ENCODE measurements at regions not wholly inside any gene's neighbourhood (a gene's known extent, or its start where the extent isn't known, plus 50 kb on each side); places are given as distances from the start of the nearest gene placed in this dataset.
"Not testable (repeated sequence)": the region's sequence is repeated elsewhere in the genome, so short reads cannot be mapped to it uniquely, and the experiment has no call there.

DNA sequence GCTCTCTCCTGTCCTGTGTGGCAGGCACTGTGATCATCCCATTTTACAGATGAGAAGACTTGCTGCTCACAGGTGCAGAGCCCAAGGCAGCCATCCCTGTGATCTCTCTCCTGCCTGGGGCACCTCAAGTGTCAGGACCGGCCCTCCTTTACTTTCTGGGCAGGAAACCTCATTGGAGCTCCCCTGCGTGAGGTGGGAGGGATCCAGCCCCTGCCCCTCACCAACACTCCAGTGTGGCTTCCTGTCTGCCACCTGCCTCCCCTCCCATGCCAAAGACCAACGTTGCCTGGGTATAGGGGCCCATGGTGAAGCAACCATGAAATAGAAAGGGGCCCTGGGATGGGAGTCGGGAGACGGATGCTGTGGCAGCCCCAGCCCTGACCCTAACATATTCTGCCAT, 91.2 kb upstream of the MYL10 start:
- H3K4me3 ChIP-seq (ENCODE audit: low read length) = no peak overlapping the region
- DNase-seq (ENCODE audit: low read depth) = no peak
- TF ChIP-seq, protein P1, sequence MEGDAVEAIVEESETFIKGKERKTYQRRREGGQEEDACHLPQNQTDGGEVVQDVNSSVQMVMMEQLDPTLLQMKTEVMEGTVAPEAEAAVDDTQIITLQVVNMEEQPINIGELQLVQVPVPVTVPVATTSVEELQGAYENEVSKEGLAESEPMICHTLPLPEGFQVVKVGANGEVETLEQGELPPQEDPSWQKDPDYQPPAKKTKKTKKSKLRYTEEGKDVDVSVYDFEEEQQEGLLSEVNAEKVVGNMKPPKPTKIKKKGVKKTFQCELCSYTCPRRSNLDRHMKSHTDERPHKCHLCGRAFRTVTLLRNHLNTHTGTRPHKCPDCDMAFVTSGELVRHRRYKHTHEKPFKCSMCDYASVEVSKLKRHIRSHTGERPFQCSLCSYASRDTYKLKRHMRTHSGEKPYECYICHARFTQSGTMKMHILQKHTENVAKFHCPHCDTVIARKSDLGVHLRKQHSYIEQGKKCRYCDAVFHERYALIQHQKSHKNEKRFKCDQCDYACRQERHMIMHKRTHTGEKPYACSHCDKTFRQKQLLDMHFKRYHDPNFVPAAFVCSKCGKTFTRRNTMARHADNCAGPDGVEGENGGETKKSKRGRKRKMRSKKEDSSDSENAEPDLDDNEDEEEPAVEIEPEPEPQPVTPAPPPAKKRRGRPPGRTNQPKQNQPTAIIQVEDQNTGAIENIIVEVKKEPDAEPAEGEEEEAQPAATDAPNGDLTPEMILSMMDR (IDR thresholded peaks at IDR 0.05; ENCODE audit: insufficient read depth, low read depth, low read length, missing control alignments) = no peak

DNA sequence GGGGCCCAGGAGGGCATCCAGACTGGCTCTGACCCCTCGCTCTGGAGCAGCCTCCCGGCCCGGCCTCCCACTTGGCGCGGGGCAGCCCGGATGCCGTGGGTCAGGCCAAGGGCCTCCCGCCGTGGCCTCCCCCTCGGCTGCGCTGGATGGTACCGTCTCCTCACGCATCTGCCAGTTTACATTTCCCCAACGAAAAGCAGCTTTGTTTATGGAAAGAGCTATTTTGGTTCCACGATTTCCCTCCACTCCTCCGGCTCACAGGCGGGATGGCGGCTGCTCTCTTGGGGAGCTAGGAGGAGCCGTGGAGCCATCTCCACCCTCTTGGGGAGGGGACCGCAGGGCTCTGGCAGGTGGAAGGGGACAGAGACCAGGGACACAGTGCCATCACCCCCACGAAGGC, 93.2 kb upstream of the MYL10 start:
- H3K4me3 ChIP-seq (ENCODE audit: low read length) = no peak overlapping the region
- no peak for DNase-seq (ENCODE audit: low read depth)
- TF ChIP-seq, protein P1 (IDR thresholded peaks at IDR 0.05; ENCODE audit: insufficient read depth, low read depth, low read length, missing control alignments) = no peak

DNA sequence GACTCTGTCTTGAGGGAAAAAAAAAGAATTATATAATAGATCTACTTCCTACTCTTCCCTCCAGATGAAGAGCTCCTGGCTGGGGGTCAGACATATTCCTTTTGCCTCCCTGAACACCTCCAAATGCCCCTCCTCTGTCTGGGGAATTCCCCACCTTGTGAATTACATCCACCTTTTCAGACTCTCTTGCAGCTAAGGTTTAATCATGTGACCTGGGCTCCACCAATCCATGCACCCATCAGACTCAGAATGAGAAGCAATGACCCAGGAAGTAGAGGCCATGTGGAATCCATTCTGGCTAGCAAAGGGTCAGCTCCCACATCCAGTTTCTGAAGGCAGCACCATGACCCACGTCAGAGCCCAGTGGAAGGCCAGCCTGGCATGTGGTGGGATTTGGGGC, 93.6 kb upstream of the CUX1 start:
- TF ChIP-seq, protein P1 (IDR thresholded peaks at IDR 0.05; ENCODE audit: insufficient read depth, low read depth, low read length, missing control alignments) = no peak
- no peak for DNase-seq (ENCODE audit: low read depth)
- no peak overlapping the region for H3K4me3 ChIP-seq (ENCODE audit: low read length)

DNA sequence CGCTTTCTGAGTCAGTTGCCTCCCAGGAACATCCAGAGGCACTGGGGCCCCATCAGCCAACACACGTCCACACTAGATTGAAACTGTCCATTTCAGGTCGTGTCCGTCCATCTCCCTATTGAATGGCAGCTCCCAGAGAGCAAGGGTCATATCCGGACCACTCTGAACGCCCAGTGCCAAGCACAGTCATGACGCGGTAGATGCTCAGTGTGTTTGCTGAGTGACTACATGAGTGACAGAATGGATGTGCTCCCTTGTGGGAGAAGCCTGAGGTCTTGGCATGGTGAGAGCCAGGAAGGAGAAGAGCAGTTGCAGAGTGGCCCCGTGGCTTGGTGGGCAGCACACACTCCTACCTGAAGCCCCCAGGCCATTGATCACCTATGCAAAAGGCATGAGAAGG, 92.5 kb upstream of the CUX1 start:
- H3K4me3 ChIP-seq (ENCODE audit: low read length) = no peak overlapping the region
- no peak for DNase-seq (ENCODE audit: low read depth)
- TF ChIP-seq, protein P1 (IDR thresholded peaks at IDR 0.05; ENCODE audit: insufficient read depth, low read depth, low read length, missing control alignments) = no peak

DNA sequence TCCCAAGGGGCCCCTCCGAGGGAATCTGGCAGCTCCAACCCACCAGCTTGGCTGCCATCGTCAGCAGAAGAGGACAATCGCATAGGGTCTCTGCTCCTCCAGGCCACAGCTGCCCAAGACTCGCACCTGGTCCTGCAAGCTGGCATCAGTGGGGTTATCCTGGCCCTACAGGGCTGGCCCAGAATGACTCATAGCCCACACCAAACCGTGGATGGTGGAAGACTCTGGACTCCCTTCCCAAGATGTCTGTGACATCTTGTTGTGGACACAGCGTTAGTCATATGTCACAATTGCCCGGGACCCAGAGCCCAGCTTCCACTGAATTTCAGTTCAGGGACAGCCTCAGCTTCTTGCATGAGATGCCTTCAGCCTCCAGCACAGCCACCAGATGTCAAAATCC, 91.5 kb upstream of the CUX1 start:
- DNase-seq (ENCODE audit: low read depth) = no peak
- TF ChIP-seq, protein P1 (IDR thresholded peaks at IDR 0.05; ENCODE audit: insufficient read depth, low read depth, low read length, missing control alignments) = no peak
- H3K4me3 ChIP-seq (ENCODE audit: low read length) = no peak overlapping the region

DNA sequence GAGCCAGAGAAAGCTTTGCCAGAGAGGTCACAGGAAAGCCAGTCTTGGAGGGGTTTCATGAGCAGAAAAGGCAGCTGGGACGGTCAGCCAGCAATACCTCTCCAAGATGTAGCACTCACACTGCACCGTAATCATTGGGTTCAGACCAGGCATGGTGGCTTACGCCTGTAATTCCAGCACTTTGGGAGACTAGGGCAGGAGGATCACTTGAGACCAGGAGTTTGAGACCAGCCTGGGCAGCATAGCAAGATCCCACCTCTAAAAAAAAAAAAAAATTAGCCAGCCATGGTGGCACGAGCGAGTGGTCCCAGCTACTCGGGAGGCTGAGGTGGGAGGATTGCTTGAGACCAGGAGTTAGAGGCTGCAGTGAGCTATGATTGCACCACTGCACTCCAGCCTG, 90.2 kb upstream of the CUX1 start:
- TF ChIP-seq, protein P1 (IDR thresholded peaks at IDR 0.05; ENCODE audit: insufficient read depth, low read depth, low read length, missing control alignments) = no peak
- no peak overlapping the region for H3K4me3 ChIP-seq (ENCODE audit: low read length)
- no peak for DNase-seq (ENCODE audit: low read depth)

DNA sequence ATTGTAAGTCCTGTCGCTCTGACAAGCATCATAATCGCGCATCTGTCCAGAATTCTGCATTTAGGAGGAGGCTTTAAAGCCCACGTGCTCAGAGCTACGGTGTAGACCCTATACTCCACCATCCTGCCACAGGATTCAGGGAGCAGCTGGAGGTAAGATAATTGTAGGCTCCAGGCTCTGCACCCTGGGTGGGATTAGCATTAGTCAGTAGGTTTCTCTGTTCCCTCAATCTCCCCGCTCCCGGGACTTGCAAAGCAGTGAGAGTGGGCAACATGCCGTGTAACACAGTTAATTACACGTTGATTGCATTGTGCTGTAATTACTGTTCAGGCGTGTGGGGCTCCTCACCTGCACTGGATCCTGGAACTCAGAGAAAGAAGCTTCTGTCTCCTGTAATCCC, 89.3 kb upstream of the CUX1 start:
- TF ChIP-seq, protein P1 (IDR thresholded peaks at IDR 0.05; ENCODE audit: insufficient read depth, low read depth, low read length, missing control alignments) = no peak
- no peak overlapping the region for H3K4me3 ChIP-seq (ENCODE audit: low read length)

DNA sequence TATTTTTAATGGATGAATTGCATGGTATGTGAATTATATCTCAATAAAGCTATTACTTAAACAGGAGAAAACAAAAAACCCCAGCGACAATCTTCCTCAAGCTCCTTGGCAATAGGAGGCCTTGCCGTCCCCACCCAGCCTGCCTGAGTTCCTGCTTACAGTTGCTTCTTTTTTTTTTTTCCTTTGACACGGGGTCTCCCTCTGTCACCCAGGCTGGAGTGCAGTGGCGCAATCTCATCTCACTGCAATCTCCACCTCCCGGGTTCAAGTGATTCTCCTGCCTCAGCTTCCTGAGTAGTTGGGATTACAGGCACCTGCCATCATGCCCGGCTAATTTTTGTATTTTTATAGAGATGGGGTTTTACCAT, 88.6 kb upstream of the CUX1 start:
- H3K4me3 ChIP-seq (ENCODE audit: low read length); DNase-seq (ENCODE audit: low read depth): not testable (repeated sequence)

More for the DNA sequence above, 89.3 kb upstream of the CUX1 start:
- DNase-seq (ENCODE audit: low read depth) = no peak
